ENCODE measurements at regions not wholly inside any gene's neighbourhood (a gene's known extent, or its start where the extent isn't known, plus 50 kb on each side); places are given as distances from the start of the nearest gene placed in this dataset.
A peak's percentile ranks its signal among the peaks of the same experiment; 100 is the strongest.

GRCh38 chr11:91946397-91946951 is 278.1 kb upstream of the FAT3 start:
- no peak for DNase-seq

DNA sequence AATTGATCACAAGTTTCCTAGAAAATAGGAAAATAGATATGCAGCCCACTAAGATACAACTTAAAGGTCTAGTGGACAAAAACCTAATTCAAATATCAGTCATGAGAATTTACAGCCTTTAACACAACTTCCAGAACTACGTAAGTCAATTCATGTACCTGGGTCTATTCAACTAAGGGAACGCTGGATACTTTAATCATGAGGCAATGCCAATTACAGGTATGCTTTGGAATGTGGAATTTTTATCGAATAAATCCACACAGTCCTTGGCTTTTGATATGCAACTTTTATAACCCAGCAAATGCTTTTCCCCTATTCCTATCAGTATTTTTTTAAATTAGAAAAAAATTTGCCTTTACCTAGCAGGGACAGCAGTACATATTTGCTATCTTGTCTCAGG is 289.5 kb upstream of the FAT3 start:
- no peak for DNase-seq

GRCh38 chr11:91932151-91932821 is 292.3 kb upstream of the FAT3 start:
- no peak for DNase-seq

- DNase-seq, result no peak
These were observed 297.2 kb upstream of the FAT3 start for GRCh38 chr11:91927448-91927847.

- DNase-seq, result peak; percentile 32
These were observed 297.7 kb upstream of the FAT3 start for GRCh38 chr11:91926965-91927364.

- DNase-seq, result no peak
These were observed 301.8 kb upstream of the FAT3 start for GRCh38 chr11:91922846-91923245.

DNA sequence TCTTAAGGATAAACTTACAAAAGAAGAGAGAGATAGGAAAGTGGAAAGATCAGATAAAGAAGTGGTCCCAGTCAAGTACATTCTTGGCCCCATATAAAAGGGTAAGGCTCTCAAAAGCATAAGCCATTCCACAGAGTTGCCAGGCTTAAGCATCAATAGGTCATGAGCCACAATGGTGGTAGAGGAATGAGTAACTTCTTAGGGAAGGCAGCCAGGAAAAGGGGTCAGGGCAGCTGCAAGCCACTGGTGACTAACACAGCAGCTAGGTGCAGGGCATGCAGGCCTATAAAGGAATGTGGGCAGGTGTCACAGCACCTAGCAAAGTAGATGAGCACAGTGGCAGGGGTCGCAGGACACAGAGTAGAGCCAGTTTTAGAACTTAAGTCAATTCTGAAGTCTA is 302.6 kb upstream of the FAT3 start:
- no peak for DNase-seq

DNA sequence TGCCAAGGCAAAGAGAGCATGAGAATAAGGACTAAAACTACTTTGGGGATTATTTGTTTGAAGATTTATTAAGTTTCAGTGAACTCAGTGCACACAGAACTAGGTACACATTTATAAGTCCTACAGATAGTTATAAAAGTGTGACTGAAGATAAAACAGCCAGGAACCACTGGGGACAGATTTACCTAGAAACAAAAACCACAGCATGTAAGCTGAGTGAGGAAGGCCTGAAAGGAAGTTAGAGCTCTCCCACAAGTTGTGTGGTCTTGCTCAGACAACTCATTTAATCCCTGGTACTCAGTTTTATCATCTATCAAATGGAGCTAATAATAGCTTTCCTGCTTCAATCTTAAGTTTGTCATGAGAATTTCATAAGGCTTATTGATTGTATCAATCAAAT is 311.2 kb upstream of the FAT3 start:
- no peak for DNase-seq

- no peak for DNase-seq
These were observed 312.3 kb upstream of the FAT3 start for GRCh38 chr11:91912322-91912721.

DNA sequence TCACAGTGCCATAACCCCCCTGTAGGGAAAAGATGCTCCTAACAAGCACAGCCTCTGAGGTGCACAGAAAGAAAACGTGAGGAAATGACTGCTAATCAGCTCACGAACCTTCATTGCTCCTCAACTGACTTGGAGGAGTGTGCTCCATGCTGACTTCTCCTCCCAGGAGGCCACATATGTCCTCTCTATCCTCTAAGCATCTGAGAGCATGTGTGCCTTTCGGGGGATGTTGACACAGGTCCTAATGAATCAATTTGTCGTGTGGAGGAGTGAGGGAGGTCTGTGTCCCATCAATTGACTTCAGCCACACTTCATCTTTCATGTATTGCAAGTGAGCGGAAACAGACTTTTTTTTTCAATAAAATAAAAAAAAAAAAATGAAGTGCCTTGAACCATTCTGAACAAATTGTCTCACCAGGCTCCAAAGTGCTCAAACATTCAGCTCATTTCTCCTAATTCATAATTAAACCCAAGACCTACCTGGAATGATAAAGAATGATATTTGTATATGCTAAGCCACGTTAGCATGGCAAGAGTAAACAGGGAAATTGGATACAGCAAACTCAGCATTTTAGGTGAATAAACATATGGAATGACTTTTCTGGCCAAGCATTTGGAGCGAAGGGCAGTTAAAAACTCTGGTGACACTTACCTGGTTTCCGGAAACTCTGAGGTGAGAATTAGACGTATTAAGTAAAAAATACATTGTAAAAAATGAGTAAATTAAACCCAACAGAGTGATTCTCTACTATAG is 317.6 kb upstream of the FAT3 start:
- no peak for DNase-seq

DNA sequence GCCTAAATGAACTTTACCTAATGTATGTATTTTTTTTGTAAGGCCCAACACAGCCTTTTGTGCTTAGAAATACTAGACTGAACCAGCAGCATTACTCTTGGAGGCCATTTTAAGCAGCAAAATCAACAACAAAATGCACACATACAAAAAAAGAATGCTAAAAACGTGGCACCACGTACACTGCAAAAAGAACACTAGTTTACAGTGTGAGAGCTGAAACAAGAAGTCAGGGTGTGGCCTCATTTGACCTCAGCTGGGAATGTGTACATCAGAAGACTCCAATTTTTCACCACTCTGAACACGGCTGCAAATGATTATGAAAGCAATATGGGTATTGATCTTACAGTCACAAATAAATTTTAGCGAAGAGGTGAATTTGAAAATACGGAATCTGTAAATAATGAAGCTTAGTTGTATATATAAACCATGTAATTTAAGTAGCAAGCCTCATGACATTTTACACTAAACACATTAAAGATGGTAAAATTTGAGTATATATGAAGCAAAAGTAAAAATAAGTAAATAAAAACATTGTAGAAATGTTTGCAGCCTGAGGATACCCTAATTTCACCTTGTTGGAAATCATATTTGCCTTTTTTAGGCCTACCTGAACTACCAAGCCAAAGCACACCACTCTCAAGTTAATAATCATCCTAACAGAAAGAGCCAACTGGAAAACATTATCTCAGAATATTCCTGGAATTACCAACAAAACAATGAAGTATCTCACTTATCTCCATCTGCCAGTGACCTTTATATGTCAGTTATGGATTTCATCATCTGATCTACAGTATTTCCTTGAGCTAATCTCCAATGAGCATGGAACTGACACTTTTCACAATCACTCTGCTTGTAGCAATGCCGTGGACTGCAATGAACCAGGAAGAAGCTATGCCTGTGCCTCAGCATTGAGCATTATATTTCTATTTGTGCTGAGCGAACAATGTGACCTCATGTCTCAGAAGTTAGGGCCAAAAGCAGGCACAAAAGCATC is 319.5 kb upstream of the FAT3 start:
- no peak for DNase-seq

- DNase-seq, result no peak
These were observed 322.3 kb upstream of the FAT3 start for GRCh38 chr11:91902312-91902711.

DNA sequence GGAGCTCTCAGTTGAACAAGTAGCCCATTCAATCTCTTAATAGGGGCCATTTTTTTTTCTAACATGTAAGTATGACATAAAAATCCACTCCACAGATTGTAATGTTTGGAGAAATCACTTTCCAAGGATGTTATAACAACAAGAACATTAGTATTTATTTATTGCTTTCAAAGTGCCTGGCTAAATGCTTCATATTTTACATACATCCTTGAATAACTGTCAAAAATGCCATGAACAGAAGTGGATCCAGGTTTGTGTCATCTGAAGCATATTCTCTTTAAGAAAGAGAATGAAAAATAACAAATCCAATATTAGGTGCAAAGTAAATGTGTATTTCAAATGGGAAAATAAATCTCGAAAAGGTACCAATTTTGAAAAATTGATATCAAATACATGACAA is 344.0 kb upstream of the FAT3 start:
- no peak for DNase-seq

DNA sequence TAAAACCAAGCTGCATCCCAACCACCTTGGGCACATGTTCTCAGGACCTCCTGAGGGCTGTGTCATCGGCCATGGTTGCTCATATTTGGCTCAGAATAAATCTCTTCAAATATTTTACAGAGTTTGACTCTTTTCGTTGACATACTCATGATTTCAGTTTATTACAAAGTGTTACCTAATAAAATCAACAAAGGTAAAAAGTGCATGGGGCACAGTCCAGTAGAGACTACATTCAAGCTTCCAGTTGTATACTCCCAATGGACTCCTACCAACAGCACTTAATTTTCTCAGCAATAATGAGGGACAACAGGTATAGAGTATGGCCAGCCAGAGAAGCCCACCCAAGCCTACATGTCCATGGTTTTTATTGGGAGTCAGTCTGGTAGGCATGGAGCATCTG is 347.9 kb upstream of the FAT3 start:
- no peak for DNase-seq

DNA sequence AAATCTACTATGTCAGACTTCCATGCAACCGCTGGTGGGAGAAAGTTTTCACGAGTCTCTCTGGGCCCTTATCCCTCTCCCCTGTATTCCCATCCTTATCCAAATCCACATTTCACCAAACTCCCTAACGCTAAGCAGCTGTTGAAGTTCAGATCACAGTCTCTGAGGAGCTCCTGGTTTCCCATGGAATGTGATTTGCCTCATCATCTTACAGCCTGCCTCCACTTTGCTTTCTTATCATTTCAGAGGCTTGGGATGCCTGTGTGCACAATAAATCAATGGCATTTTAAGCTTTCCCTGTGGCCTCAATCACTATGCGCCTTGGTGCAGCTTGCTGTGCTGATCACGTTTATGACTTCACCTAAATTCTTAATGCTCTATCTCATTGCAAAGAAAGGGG is 352.4 kb upstream of the FAT3 start:
- DNase-seq, result no peak

GRCh38 chr11:91871791-91872190 is 352.8 kb upstream of the FAT3 start:
- DNase-seq, result no peak

DNA sequence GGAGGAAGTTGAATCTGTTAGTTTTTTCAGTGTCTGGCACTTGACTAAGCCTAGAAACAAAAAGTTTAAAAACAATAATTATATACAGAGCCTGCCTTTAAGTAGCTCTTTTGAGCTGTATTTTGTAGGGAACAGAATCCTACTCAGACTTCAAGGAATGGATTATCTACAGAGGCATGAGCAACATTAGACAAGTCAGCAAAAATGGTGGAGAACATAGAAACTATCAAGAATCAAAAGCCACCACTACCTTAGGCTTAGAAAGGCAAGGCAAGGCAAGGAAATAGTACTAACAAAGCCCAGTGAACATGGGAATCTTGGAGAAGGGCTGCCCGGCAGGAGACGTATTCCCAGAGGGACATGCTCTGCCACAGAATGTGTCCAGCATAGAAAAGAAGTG is 353.6 kb upstream of the FAT3 start:
- DNase-seq, result no peak

DNA sequence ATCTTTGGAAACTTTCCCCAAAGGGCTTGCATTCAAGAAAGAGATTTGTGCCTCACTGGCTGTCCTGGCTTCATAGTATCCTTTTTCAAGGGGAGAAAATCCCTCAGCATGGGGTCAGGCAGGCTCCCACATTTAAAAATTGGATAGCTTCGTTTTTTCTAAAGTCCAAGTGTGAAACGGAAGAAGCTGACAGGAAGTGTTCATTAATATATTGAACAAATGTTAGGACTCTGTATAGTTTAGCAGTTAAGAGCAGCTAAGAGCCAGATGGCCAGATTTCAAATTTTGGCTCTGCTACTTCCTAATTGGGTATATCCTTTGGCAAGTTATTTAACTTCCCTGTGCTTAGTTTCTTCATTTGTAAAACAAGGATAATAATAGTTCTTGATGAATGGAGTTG is 354.9 kb upstream of the FAT3 start:
- no peak for DNase-seq

DNA sequence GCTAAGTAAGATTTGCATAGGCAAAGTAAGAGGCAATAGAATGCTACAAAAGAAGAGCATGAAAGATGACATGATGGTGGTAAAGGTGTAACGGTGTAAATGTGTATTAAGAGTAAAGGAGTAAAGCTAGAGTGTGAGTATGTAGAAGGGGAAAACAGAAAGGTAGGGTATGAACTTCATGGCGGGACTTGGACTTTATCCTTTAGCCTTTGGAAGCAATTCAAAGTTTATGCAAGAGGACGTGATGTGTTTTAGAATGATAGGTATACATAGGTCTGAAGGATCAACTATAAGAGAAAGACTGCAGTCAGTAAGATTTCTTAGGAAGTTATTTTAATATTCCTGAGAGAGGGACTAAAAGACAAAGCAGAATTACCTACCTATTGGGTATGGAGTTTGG is 358.0 kb upstream of the FAT3 start:
- no peak for DNase-seq

DNA sequence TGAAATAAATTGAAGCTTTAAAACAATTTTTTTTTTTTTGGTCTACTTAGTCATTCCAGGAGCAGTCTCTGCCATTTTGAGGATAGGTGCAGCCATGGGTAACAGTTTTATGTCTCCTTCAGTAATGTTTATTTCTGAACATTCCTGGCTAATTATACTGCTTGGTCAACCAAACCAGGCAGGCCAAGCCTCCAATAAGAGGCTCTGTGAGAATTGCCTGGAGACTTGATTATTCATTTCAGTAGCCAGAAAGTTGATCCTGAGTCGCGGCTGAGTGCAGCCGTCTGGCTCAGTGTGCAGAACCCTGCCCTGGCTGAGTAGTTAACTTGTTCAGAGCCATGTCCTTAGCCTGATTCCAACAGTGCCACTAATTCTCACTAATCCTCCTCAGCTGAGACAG is 364.0 kb upstream of the FAT3 start:
- DNase-seq, result no peak

- DNase-seq, result no peak
These were observed 365.0 kb upstream of the FAT3 start for GRCh38 chr11:91859666-91860065.

DNA sequence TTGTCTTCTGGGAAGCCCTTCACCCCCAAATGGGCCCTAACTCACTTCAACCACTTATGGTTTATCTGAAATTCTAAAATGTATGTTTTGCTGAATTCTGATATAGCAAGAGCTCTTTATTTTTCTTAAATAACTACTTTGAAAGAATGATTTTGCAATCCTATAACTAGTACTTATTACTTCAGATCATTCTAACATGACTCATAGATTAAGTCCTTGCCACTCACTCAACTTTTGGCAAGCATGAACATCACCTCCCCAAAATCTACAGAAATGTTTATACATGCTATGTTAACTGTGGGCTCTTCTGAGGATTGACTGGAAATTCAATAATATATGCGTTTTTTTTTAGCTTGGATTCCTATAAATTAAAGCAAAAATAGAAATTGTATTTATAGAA is 367.4 kb upstream of the FAT3 start:
- no peak for DNase-seq

GRCh38 chr11:91854780-91855179 is 369.8 kb upstream of the FAT3 start:
- no peak for DNase-seq
